HG02885 (cell line): ENCODE measurements at regions not wholly inside any gene's neighbourhood (a gene's known extent, or its start where the extent isn't known, plus 50 kb on each side); places are given as distances from the start of the nearest gene placed in this dataset.

Source experiments
- ATAC-seq: cut with Tn5 transposase; IDR thresholded peaks from one replicate; pipeline ENCODE4 v1.9.1; 2021; ENCODE audit warnings: mild to moderate bottlenecking; ENCODE audit not compliant: unreplicated experiment, poor library complexity

GRCh38 chr2:126748188-126748760 is 92.3 kb downstream of the GYPC start:
- no peak for ATAC-seq

GRCh38 chr2:126748929-126749518 is 93.1 kb downstream of the GYPC start:
- ATAC-seq = no peak

GRCh38 chr2:126749537-126749936 is 93.6 kb downstream of the GYPC start:
- peak; percentile 74 for ATAC-seq

- ATAC-seq = no peak
Observed at GRCh38 chr2:126750506-126750905, 94.5 kb downstream of the GYPC start.

- no peak for ATAC-seq
Observed at GRCh38 chr2:126751477-126751876, 95.5 kb downstream of the GYPC start.

- ATAC-seq = no peak
Observed at GRCh38 chr2:126752876-126753275, 96.9 kb downstream of the GYPC start.

GRCh38 chr2:126753501-126754212 is 97.7 kb downstream of the GYPC start:
- ATAC-seq = no peak

GRCh38 chr2:126754240-126755004 is 98.5 kb downstream of the GYPC start:
- ATAC-seq = no peak

- no peak for ATAC-seq
Observed at GRCh38 chr2:126756125-126756524, 100.2 kb downstream of the GYPC start.

GRCh38 chr2:126761256-126761980 is 105.5 kb downstream of the GYPC start:
- no peak for ATAC-seq

- peak; percentile 84 for ATAC-seq
Observed at GRCh38 chr2:126761981-126762878, 106.3 kb downstream of the GYPC start.

GRCh38 chr2:126764686-126765265 is 108.8 kb downstream of the GYPC start:
- ATAC-seq = no peak

- no peak for ATAC-seq
Observed at GRCh38 chr2:126765395-126765794, 109.4 kb downstream of the GYPC start.

- ATAC-seq = no peak
Observed at GRCh38 chr2:126766295-126766968, 110.5 kb downstream of the GYPC start.

GRCh38 chr2:126766969-126767296 is 111.0 kb downstream of the GYPC start:
- no peak for ATAC-seq

GRCh38 chr2:126769118-126769517 is 113.2 kb downstream of the GYPC start:
- no peak for ATAC-seq

GRCh38 chr2:126770466-126770865 is 114.5 kb downstream of the GYPC start:
- ATAC-seq = no peak

- ATAC-seq = no peak
Observed at GRCh38 chr2:126771094-126771493, 115.1 kb downstream of the GYPC start.
